Astrocyte of the spinal cord (primary cell): ENCODE measurements at regions not wholly inside any gene's neighbourhood (a gene's known extent, or its start where the extent isn't known, plus 50 kb on each side); places are given as distances from the start of the nearest gene placed in this dataset.

Experiments used
- DNase-seq: peaks from one replicate; pipeline ENCODE4 v3.0.0; 2011; ENCODE audit warnings: low read depth, low spot score
- H3K4me3 ChIP-seq: 2 replicates; pipeline ENCODE4 v1.5.1; 2011; ENCODE audit warnings: low read depth, mild to moderate bottlenecking, low read length, moderate library complexity
- CTCF ChIP-seq: IDR thresholded peaks from 2 replicates; pipeline ENCODE4 v1.5.1; 2012; ENCODE audit warnings: low read depth, mild to moderate bottlenecking, low read length, inconsistent platforms
- in situ Hi-C: cut with HindIII; loops from 2 replicates; pipeline ENCODE4 v1.10.0; 2017; ENCODE audit warnings: low sequenced_read_pairs

DNA sequence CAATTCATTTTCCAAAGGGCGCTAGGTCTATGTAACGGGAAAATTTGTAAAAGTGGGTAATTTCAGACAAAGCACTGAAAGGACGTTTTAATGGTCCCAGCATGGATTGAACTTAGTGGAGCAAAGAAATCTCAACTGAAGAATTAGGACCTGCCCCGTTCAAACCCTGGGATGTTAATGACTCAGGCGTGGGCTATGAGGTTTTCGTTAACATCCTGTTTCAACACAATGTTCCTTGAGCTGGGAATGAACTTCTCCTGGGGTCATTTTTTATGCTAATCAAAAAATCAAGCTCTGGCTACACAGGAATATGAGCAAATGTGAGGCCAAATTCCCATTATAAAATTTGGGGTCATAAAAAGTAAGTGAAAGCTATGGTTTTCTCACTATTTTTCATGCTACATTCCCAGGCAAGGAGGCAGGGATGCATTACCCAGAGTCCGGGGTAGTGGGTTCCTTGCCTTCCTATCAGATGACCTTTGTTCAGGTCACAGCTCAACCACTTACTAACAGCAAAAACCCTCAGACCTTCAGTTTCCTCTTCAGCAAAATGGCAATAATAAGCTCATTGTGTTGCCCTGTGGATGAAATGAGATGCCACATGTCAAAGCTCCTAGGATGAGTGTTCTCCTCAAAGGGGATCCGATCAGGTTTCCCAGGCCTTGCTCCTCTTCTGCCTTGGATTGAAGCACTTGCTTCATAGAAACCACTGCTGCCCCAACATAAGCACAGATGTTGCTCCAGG is 271.4 kb downstream of the ARRDC4 start:
- no peak overlapping the region for H3K4me3 ChIP-seq
- TF ChIP-seq CTCF: no peak
- in situ Hi-C loops: no loop called here
- no peak for DNase-seq

DNA sequence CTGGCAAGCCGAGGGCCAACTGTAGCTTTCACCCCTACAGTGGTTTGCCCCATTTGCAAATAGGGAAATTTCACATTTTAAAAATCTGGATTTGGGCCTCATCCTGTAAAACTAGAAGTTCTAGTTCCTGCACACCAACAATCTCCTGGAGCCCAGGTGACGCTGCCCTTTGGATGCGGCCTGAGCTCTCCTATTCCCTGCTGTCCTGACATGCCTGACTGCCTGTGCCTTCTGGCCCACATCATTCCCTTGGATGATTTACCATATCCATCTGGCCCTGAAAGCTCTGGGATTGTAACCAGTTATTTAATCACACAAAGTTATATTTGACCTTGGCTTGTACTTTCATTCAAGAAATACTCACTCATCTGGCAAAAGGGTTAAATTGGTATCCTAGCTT is 272.3 kb downstream of the ARRDC4 start:
- in situ Hi-C loops: no loop called here

GRCh38 chr15:98233873-98234272 is 273.4 kb downstream of the ARRDC4 start:
- no peak overlapping the region for H3K4me3 ChIP-seq
- in situ Hi-C loops: no loop called here
- no peak for TF ChIP-seq CTCF
- no peak for DNase-seq

More for the DNA sequence above, 272.3 kb downstream of the ARRDC4 start:
- no peak for TF ChIP-seq CTCF
- H3K4me3 ChIP-seq: no peak overlapping the region
- no peak for DNase-seq

DNA sequence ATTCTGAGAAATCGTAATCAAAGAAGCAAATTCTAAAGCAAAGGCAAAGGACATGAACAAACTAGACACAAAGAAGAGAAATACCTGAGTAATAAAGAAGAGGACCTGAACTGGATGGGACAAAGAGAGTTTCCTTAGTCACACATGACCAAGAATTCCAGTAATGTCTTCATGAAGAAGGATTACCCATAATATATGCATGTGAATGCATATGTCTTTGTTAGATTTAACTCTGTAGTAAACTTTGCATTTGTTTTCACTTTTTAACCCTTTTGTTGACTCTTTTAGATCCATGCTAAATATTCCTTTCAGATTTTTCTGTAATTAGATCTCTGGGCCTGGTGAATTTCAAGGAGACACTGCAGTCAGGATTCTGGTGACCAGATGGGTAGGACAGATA is 279.8 kb downstream of the ARRDC4 start:
- no peak for DNase-seq
- no peak for TF ChIP-seq CTCF
- in situ Hi-C loops: no loop called here
- no peak overlapping the region for H3K4me3 ChIP-seq

DNA sequence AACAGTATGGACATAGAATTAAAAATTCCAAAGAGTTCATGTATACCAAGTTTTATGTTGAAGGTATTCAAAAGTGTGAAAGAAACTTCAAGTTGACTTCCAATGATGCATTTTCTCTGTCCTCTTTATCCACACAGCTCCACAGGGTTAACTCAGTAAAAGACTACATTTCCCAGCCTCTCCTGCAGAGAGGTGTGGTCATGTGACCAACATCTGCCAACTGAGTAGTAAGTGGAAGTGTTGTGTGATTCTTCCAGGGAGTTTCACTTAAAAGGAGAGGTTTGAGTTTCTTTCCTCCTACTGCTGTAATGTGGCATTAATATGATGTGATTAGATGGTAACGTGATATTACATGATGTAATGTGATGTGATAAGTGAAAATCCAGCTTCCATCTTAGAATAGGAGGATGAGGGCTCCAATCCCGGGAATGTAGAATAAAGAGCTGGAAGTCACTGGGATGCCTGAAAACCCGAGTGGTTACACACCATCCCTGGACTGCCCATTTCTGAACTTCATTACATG is 280.6 kb downstream of the ARRDC4 start:
- no peak for TF ChIP-seq CTCF
- in situ Hi-C loops: no loop called here
- no peak for DNase-seq
- H3K4me3 ChIP-seq: no peak overlapping the region

GRCh38 chr15:98257290-98257689 is 296.8 kb downstream of the ARRDC4 start:
- DNase-seq: no peak
- in situ Hi-C loops: no loop called here
- TF ChIP-seq CTCF: no peak
- no peak overlapping the region for H3K4me3 ChIP-seq
